Renal pelvis (tissue), 1 donor: ENCODE measurements at regions not wholly inside any gene's neighbourhood (a gene's known extent, or its start where the extent isn't known, plus 50 kb on each side); places are given as distances from the start of the nearest gene placed in this dataset.
"Not testable (repeated sequence)": the region's sequence is repeated elsewhere in the genome, so short reads cannot be mapped to it uniquely, and the experiment has no call there.

Source experiments
- DNase-seq: peaks from one replicate; pipeline ENCODE4 v3.0.0-alpha.2; 2013

DNA sequence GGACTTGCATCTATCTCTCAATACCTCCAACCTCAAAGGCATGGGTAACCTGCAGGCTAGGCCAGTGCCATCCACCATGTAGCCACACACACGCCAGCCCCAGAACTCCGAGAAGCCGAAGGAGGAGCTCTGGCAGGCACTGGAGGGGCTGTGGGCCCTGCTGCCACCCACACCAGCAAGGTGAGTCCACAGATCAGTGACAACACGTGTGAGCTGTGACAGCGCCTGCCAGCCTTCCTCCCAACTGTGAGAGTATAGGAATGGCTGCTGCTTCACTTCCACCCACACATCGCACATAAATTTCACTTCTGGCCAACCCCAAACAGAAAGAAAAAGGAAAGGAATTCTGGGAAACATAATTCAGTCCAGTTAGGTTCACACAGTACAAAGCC, 422.6 kb downstream of the BCOR start:
- no peak for DNase-seq

DNA sequence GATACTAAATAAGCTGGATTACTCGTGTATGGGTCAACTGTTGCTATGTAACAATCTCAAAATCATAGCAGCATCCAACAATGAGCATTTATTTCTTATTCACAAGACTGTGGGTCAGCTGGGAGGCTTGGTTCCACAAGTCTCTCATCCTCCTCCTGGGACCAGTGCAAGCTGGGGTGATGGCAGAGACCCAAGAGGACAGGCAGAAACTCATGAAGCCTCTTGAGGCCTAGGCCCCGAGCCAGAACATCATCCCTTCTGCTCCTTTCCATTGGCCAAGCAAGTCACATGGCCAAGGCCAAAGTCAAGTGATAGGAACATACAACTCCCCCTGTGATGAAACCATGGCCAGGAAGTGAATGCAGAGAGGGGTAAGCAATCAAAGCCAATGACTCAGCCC, 422.1 kb downstream of the BCOR start:
- DNase-seq = peak; percentile 39

DNA sequence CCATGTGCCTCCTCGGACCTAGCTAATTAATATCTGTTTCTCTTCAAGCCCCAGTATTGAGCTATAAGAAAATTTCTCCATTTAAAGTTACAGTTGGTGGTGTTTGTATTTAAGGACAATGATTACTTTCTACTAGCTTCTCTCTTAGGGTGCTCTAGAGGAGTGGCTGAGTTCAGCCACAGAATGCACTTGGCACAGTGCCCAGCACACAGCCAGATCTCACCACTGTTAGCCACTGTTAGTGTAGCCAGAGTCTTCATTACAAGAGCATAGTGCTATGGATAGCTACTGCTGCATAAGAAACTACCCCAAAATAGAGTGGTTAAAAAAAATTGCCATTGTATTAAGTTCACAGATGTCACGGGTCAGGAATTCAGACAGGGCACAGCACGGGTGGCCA, 421.3 kb downstream of the BCOR start:
- no peak for DNase-seq

DNA sequence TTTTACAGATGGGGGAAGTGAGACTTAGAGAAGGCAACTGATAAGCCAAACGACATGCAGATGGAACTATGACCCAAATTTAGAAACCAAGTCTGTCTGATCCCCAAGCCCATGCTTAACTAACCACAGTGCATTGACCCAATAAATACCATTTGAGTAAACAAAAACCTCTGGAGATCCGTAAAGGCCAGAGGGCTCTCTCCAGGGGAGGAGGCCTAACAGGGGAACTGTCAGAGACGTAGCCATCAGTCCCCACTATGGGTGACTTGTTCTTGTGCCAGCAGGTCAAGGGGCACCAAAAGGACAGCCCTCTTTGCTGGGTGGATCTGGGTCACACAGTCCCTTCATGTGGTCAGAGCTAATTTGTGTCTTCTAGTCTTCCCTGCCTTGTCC, 420.2 kb downstream of the BCOR start:
- no peak for DNase-seq

DNA sequence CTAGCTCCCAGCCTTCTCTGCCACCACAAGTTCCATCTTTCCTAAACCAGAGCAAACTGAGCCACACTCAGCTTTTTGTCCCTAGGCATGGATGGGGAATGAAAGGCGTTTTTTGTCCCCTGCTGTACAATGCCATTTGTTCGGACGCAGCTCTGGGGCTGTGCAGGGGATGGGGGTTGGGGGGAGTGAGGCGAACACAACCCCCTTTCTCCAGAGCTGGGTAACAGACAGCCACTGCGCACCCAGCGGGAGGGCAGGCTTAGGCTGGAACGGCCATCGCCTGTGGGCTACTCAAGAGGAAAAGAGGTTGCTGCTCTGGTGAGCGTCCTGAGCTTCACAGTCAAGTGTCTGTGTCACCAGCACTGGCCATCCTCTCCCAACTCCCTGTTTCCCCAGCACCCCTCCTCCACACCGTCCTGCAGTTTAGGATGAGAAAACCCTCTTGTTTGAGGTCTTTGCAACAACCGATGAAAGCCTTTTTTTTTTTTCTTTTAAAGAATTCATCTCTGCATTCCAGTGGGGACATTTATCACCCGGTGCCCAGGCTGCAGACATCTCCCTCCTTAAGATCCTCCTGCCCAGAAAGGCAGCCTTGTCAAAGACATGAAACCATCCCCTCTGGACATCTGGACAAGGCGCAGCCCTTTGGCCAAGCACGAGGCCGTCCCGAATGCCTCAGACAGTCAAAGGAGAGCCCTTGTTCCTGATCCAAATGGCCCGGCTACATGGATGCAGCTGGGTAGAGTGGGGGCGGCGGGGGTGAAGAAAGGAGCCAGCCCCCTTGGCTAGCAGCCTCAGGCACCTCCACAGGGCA, 419.6 kb downstream of the BCOR start:
- no peak for DNase-seq

DNA sequence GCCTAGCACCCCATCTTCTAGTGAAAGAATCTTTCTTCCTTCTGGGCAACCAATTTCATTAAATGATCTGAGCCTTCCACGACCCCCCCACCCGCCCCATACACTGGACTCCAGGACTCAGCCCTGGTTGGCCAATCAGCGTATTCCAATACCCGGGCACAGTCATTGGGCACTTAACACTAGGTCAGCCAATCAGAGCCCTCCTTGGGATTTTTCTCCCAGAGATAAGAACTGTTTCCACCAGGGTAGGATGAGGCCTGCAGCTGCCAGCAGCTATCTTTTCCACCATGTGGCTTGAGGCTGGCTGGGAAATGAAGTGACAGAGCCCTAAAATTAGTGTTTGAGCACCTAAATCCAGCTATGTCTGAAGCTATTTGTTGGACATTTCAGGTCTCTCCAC, 418.8 kb downstream of the BCOR start:
- no peak for DNase-seq

DNA sequence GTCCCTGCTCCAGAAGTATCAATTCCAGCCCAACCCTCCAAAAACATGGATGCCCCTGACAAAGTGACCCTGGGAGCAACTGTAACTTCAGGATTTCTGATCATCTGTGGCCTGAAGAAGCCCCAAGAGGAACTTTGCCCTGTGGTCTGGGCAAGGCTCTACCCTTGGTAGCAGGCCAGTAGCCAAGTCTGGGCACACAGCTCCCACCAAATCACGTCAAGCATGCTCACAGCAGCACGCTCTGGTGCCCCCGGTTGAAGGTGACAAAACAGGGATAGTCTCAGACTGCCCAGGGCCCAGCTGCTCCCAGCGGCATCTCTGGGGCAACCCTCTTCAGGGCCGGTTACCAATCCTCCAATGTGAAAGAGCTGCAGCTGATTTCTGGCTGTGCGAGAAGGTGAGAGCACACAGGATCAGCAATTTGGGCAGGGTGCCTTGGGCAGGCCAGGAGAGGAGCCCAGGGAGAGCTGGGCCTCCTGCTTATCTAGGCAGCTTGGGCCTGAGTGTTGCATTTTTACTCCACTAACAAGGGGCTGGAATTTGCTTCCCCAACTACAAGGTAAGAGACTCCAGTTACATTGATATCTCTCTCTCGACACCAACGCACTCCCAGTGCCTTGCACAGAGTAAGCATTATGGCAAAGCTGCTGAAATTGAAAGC, 418.1 kb downstream of the BCOR start:
- no peak for DNase-seq

DNA sequence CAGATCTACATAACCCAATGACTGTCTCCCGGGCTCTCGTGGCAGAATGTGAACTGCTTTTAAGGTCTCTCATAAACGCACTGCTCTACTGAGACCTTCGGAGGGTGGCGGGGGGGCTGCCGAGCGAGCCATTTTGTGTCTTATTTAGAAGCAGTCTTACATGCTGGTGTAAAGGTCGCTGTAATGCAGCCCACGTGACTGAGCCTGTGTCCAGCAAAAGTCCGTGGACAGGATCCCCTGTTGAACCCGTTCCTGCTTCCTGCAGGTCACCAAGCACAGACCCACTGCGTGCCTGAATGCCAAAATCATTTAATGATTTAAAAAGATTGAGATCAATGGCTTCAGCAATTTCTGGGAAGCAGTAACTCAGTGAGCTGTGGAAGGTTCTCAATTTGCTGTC, 415.9 kb downstream of the BCOR start:
- no peak for DNase-seq

DNA sequence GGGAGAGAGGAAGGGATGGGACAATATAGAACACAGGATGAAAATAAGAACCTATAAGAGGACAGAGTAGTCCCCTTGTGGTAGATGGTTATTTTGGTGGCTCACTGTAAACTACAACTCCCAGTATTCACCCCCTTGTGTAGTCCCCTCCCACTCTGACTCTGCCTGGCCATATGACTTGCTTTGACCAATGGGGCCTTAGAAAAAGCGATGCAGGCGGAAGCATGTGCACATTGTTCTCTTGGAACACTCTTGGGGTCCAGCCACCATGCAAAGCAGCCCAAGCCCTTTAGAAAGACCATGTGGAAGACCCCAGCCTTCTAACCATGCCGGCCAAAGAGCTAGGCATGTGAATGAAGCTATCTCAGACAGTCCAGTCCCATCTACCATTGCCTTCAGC, 415.0 kb downstream of the BCOR start:
- DNase-seq = no peak

DNA sequence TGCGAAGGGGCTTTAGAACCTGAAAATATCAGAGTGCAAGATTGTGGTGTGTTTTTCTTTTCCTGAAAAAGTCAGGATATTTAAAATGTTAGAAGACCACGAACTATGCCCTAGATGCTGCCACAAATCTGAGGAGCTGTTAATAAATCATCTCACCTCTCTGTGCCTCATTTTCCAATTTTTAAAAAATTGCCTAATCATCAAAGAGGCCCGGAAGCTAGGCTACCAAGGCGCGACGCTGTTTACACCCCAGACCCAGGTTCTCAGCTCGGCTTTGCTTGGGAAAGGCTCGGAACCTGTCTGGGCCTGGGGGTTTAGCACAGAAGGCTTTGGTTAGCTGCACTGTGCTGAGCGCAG, 409.6 kb downstream of the BCOR start:
- DNase-seq = no peak

DNA sequence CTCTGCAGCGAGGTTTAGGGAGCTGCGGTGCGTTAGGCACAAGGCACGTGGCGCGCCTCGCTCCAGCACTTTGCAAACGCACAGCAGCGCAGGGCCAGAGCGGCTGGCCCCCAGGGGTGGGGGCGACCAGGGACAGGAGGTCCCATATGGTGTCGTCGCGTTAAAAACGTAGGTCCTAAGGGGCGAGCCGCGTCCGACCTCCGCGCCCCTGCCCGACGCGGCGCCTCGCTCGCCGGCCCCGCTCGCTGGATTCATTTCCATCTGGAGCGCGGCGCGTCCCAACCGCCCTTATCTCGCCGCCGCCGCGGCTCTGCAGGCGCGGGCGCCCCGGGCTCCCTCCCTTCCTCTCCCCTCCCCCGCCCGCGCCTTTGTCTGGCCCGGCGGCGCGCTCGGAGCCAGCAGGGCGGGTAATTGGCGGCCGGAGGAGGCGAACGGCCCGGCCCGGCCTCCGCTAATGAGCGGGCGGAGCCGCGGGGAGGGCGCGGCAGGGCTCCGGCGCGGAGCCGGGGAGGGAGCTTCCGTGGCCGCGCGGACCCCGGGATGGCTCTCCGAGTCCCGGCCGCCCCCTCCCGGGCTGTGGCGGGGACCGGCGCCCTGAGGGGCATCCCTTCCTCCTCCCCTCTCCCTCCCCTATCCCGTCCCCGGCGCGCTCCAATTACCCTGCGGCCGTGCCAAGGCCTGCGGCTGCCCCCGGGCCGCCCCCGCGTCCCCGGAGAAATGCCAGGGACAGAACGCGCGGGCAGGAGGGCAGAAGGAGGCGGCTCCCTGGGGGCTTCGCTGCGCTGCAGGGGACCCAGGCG, 409.0 kb downstream of the BCOR start:
- DNase-seq = peak; percentile 70

DNA sequence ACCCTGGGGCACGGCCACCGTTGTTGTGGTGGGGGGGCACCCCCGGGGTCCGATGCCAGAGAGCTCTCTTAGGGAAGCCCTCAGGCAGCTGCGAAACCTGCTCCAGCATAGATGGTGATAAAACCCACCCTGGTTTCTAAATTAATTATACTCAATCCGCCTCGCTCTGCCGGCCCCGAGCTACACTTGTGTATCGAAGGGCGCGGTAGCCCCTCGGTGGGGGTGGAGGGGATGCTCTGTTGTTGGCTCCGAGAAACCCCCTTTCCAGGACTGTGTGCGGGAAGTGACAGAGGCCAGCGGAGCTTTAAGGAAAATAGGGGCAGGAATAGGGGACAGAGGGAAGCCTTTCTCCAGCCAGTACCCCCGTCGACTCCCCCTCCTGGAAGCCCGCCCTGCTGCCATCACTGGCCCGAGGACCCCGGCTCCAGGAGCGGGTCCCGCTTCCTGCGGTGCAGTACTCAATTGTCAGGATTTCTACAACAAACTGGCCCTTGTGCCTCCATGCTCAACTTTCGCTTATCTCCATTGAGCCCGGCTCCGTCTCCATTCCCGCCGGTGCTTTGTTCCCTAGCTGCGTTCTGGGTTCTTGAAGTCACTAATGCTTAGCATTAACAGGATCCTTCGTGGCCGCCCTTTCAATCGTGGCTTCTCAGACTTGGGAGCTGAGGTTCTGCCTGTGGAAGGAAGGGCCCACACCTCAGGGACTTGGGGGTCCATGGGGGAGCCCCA, 408.2 kb downstream of the BCOR start:
- DNase-seq = no peak

DNA sequence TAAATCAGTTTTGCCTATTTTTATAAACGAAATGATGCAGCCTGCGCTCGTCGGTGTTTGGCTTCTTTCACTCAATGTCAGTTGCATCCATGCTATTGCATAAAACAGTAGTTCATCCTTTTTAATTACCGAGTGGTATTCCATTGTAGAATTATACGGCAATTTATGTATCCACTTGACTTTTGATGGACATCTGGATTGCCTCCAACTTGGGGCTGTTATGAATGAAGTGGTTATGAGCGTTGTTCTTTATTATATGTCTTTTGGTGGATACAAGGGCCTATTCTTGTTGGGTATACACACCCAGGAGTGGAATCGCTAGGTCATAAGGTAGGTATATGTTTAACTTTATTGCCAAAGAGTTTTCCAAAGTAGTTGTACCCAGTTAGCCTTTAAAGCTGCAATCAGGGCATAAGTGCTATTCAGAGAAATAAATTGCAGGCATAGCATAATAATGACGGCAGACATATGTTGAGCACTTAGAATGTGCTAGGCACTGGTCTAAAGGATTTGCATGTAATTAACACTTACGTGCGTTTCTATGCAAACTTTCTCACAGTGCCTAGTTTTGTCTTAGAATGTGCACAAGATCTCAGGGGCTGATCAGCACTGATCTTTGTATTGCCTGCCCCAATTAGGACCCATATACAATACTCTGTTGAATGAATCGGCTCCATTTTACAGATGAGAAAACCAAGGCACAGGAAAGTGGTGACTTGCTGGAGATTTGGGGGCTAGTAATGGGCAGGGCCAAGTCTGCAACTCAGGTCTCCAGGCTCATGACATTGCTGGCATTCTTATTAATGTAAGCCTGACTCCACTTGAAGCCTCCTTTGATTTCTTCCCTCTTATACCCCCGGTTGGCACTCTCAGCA, 407.0 kb downstream of the BCOR start:
- DNase-seq = no peak

DNA sequence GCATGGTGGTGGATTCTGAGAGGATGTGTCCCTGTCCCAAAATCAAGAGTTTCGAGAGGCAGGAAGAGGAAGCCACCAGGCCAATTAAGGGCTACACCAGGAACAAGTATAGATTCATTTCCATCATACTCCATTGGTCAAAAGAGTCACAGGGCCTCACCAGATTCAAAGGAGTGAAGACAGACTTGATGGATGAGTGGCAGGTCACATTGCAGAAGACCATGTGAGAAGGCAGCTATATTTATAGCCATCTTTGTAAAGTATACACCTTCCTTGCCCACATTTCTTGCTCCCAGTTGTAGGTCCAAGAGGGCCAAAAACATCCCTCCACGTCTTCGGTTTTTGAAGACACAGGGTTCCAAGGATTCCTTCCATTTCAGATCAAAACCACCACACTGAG, 406.0 kb downstream of the BCOR start:
- no peak for DNase-seq

DNA sequence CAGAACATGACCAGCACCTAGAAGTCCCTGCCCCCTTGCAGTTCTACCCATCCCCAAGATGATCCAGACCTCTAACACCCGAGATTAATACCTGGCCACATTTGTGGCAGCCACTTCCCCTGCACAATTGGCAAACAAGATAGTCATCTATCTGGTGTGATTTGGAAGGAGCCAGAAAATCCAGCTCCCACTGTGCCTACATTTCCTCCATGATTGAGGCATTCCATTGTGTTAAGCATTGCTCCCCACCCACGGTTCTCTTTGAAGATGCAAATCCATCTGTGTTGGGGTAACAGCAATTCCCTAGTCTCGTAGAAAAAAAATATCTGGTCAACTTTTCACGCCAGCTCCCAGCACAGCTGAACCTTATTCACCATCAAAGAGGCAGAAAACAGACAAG, 405.0 kb downstream of the BCOR start:
- DNase-seq = no peak

DNA sequence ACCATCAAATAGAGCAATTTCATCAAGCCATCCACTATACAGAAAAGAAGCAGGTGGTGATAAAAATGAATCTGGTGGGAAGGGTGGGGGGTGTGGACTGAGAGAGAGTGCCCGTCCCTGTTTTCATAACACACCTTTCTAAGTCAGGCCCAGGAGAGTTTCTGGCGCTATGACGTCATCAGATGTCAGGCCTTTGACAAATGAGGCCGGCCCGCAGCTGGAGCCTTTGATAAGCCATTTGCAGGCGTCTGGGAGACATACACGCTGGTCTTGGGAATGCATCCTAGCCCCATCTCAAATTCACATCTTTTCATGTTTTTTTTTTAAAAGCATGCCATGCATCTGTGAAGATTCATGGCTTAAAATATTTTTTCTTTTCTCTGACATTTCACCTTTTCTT, 404.5 kb downstream of the BCOR start:
- DNase-seq = no peak

DNA sequence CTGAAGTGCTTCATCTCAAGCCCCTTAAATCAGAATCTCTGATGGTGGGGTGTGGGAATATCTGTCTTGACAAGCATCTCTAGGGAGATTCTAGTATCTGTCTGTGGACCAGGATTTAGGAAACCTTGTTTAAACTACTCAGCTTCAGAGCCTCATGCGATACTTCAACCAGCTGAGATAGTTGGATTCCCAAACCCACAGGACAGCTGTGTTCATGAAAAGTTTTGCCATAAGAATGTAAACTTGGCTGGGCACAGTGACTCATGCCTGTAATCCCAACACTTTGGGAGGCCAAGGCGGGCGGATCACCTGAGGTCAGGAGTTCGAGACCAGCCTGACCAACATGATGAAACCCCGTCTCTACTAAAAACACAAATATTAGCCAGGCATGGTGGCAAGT, 395.1 kb downstream of the BCOR start:
- not testable (repeated sequence) for DNase-seq

DNA sequence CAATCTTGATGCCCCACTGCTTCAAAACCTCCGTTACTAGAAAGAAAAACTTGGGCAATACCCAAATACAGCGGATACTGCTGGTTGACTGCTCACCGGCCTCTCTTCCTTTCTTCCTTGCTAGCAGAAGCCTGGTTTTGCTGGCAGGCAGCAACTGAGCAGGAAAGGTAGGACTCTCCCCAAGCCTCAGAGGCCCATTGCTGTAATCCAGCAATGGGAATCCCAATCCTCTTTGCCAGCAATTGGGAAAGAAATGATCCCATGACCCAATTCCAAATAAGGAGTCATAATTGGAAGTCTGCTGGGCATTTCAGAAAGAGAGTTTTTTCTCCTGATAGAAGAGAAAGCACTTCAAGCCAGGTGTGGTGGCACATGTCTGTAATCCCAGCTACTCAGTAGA, 394.5 kb downstream of the BCOR start:
- DNase-seq = no peak

DNA sequence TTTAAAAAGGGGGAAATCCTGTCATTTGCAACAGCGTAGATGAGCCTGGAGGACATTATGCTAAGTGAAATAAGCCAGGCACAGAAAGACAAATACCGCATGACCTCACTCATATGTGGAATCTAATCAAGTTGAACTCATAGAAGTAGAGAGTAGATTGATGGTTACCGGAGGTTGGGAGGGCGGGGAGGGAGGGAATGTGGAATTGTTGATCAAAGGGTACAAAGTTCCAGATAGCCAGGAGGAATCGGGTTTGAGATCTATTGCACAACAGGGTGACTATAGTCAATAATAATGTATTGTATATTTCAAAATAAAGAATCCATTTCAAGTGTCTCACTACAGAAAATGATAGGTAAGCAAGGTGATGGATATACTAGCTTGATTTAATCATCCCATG, 393.2 kb downstream of the BCOR start:
- DNase-seq = no peak

DNA sequence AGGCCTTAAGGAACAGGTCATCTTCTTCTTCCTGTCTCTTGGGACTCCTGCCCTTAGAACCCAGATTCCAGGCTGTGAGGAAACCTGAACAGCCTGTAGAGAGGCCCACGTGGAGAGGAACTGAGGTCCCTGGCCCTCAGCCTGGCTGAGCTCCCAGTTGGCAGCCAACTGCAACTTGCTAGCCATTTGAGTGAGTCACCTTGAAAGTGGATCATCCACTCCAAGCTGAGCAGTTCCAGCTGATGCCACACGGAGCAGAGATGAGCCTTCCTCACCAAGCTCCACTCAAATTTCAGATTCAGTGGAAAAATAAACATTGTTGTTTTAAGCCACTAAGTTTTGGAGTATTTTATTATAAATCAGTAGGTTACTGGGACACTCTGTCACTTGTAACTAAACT, 392.5 kb downstream of the BCOR start:
- no peak for DNase-seq

DNA sequence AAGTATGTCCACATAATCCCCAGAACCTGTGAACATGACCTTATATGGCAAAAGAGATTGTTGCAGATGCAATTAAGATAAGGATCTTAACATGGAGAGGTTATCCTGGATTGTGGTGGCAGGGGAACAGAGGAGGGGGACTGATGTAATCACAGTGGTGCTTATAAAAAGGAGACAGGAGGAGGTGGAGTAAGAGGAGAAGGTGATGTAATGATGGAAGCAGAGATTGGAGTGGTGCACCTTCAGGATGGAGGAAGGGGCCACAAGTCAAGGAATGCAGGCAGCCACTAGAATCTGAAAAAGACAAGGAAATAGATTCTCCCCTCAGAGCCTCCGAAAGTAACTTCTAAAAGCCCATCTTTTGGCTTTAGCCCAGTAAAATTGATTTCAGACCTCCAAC, 388.4 kb downstream of the BCOR start:
- no peak for DNase-seq
